ENCODE measurements at regions not wholly inside any gene's neighbourhood (a gene's known extent, or its start where the extent isn't known, plus 50 kb on each side); places are given as distances from the start of the nearest gene placed in this dataset.

GRCh38 chr16:51374346-51374745, 223.3 kb upstream of the SALL1 start:
- no peak overlapping the region for H3K4me3 ChIP-seq (ENCODE audit: low read depth in 1 of 5, low read length in 5 of 5)
- H3K4me1 ChIP-seq (ENCODE audit: control insufficient read depth in 5 of 5, insufficient read depth in 5 of 5, low read length in 5 of 5), result no peaks in the 10 kb centered on the region
- H3K9ac ChIP-seq (ENCODE audit: low read length in 5 of 5), result no peak overlapping the region
- H3K27me3 ChIP-seq (ENCODE audit: control insufficient read depth in 5 of 5, insufficient read depth in 4 of 5, low read length in 5 of 5), result no peaks in the 10 kb centered on the region
- no peaks in the 10 kb centered on the region for H3K36me3 ChIP-seq (ENCODE audit: control insufficient read depth in 5 of 5, insufficient read depth in 5 of 5, low read length in 5 of 5)
- no peak overlapping the region for H3K27ac ChIP-seq (ENCODE audit: low read depth, low read length)
- H3K9me3 ChIP-seq (ENCODE audit: control insufficient read depth in 5 of 5, low read length in 5 of 5), result no peaks in the 10 kb centered on the region

- Histone ChIP-seq H3K27me3 (ENCODE audit: control insufficient read depth in 5 of 5, insufficient read depth in 4 of 5, low read length in 5 of 5) (no peaks in the 10 kb centered on the region), H3K4me3 (ENCODE audit: low read depth in 1 of 5, low read length in 5 of 5) (no peak overlapping the region), H3K9ac (ENCODE audit: low read length in 5 of 5) (no peak overlapping the region), H3K36me3 (ENCODE audit: control insufficient read depth in 5 of 5, insufficient read depth in 5 of 5, low read length in 5 of 5) (no peaks in the 10 kb centered on the region), H3K27ac (ENCODE audit: low read depth, low read length) (no peak overlapping the region), H3K4me1 (ENCODE audit: control insufficient read depth in 5 of 5, insufficient read depth in 5 of 5, low read length in 5 of 5) (no peaks in the 10 kb centered on the region), H3K9me3 (ENCODE audit: control insufficient read depth in 5 of 5, low read length in 5 of 5) (no peaks in the 10 kb centered on the region)
These were observed 214.6 kb upstream of the SALL1 start for GRCh38 chr16:51365715-51366114.

GRCh38 chr16:51359141-51359955, 208.3 kb upstream of the SALL1 start:
- Histone ChIP-seq H3K27ac (ENCODE audit: low read depth, low read length) (no peak overlapping the region), H3K27me3 (ENCODE audit: control insufficient read depth in 5 of 5, insufficient read depth in 4 of 5, low read length in 5 of 5) (no peaks in the 10 kb centered on the region), H3K9me3 (ENCODE audit: control insufficient read depth in 5 of 5, low read length in 5 of 5) (no peaks in the 10 kb centered on the region), H3K4me3 (ENCODE audit: low read depth in 1 of 5, low read length in 5 of 5) (peak overlapping the region in 1 of 5 donors; percentile 15), H3K36me3 (ENCODE audit: control insufficient read depth in 5 of 5, insufficient read depth in 5 of 5, low read length in 5 of 5) (no peaks in the 10 kb centered on the region), H3K4me1 (ENCODE audit: control insufficient read depth in 5 of 5, insufficient read depth in 5 of 5, low read length in 5 of 5) (peaks cover 0 to 12% (median 11%) of the 10 kb centered on the region in 5 donors), H3K9ac (ENCODE audit: low read length in 5 of 5) (no peak overlapping the region)

GRCh38 chr16:51357839-51358238, 206.8 kb upstream of the SALL1 start:
- H3K9ac ChIP-seq (ENCODE audit: low read length in 5 of 5), result no peak overlapping the region
- no peaks in the 10 kb centered on the region for H3K9me3 ChIP-seq (ENCODE audit: control insufficient read depth in 5 of 5, low read length in 5 of 5)
- H3K36me3 ChIP-seq (ENCODE audit: control insufficient read depth in 5 of 5, insufficient read depth in 5 of 5, low read length in 5 of 5), result no peaks in the 10 kb centered on the region
- H3K27me3 ChIP-seq (ENCODE audit: control insufficient read depth in 5 of 5, insufficient read depth in 4 of 5, low read length in 5 of 5), result no peaks in the 10 kb centered on the region
- H3K27ac ChIP-seq (ENCODE audit: low read depth, low read length), result no peak overlapping the region
- peaks cover 0 to 12% (median 11%) of the 10 kb centered on the region in 5 donors for H3K4me1 ChIP-seq (ENCODE audit: control insufficient read depth in 5 of 5, insufficient read depth in 5 of 5, low read length in 5 of 5)
- no peak overlapping the region for H3K4me3 ChIP-seq (ENCODE audit: low read depth in 1 of 5, low read length in 5 of 5)

GRCh38 chr16:51355875-51356274, 204.8 kb upstream of the SALL1 start:
- H3K9ac ChIP-seq (ENCODE audit: low read length in 5 of 5), result no peak overlapping the region
- peaks cover 0 to 12% (median 11%) of the 10 kb centered on the region in 5 donors for H3K4me1 ChIP-seq (ENCODE audit: control insufficient read depth in 5 of 5, insufficient read depth in 5 of 5, low read length in 5 of 5)
- H3K4me3 ChIP-seq (ENCODE audit: low read depth in 1 of 5, low read length in 5 of 5), result no peak overlapping the region
- no peak overlapping the region for H3K27ac ChIP-seq (ENCODE audit: low read depth, low read length)
- H3K36me3 ChIP-seq (ENCODE audit: control insufficient read depth in 5 of 5, insufficient read depth in 5 of 5, low read length in 5 of 5), result no peaks in the 10 kb centered on the region
- H3K27me3 ChIP-seq (ENCODE audit: control insufficient read depth in 5 of 5, insufficient read depth in 4 of 5, low read length in 5 of 5), result no peaks in the 10 kb centered on the region
- no peaks in the 10 kb centered on the region for H3K9me3 ChIP-seq (ENCODE audit: control insufficient read depth in 5 of 5, low read length in 5 of 5)

GRCh38 chr16:51355195-51355594, 204.1 kb upstream of the SALL1 start:
- no peaks in the 10 kb centered on the region for H3K36me3 ChIP-seq (ENCODE audit: control insufficient read depth in 5 of 5, insufficient read depth in 5 of 5, low read length in 5 of 5)
- H3K9me3 ChIP-seq (ENCODE audit: control insufficient read depth in 5 of 5, low read length in 5 of 5), result no peaks in the 10 kb centered on the region
- no peak overlapping the region for H3K4me3 ChIP-seq (ENCODE audit: low read depth in 1 of 5, low read length in 5 of 5)
- no peaks in the 10 kb centered on the region for H3K27me3 ChIP-seq (ENCODE audit: control insufficient read depth in 5 of 5, insufficient read depth in 4 of 5, low read length in 5 of 5)
- H3K4me1 ChIP-seq (ENCODE audit: control insufficient read depth in 5 of 5, insufficient read depth in 5 of 5, low read length in 5 of 5), result peaks cover 0 to 12% (median 11%) of the 10 kb centered on the region in 5 donors
- no peak overlapping the region for H3K27ac ChIP-seq (ENCODE audit: low read depth, low read length)
- H3K9ac ChIP-seq (ENCODE audit: low read length in 5 of 5), result no peak overlapping the region

GRCh38 chr16:51353055-51353454, 202.0 kb upstream of the SALL1 start:
- H3K4me3 ChIP-seq (ENCODE audit: low read depth in 1 of 5, low read length in 5 of 5), result no peak overlapping the region
- no peaks in the 10 kb centered on the region for H3K27me3 ChIP-seq (ENCODE audit: control insufficient read depth in 5 of 5, insufficient read depth in 4 of 5, low read length in 5 of 5)
- H3K36me3 ChIP-seq (ENCODE audit: control insufficient read depth in 5 of 5, insufficient read depth in 5 of 5, low read length in 5 of 5), result no peaks in the 10 kb centered on the region
- H3K9ac ChIP-seq (ENCODE audit: low read length in 5 of 5), result no peak overlapping the region
- H3K4me1 ChIP-seq (ENCODE audit: control insufficient read depth in 5 of 5, insufficient read depth in 5 of 5, low read length in 5 of 5), result no peaks in the 10 kb centered on the region
- H3K27ac ChIP-seq (ENCODE audit: low read depth, low read length), result no peak overlapping the region
- H3K9me3 ChIP-seq (ENCODE audit: control insufficient read depth in 5 of 5, low read length in 5 of 5), result no peaks in the 10 kb centered on the region

- Histone ChIP-seq H3K9ac (ENCODE audit: low read length in 5 of 5) (no peak overlapping the region), H3K4me3 (ENCODE audit: low read depth in 1 of 5, low read length in 5 of 5) (no peak overlapping the region), H3K4me1 (ENCODE audit: control insufficient read depth in 5 of 5, insufficient read depth in 5 of 5, low read length in 5 of 5) (no peaks in the 10 kb centered on the region), H3K27ac (ENCODE audit: low read depth, low read length) (no peak overlapping the region), H3K36me3 (ENCODE audit: control insufficient read depth in 5 of 5, insufficient read depth in 5 of 5, low read length in 5 of 5) (no peaks in the 10 kb centered on the region), H3K27me3 (ENCODE audit: control insufficient read depth in 5 of 5, insufficient read depth in 4 of 5, low read length in 5 of 5) (no peaks in the 10 kb centered on the region), H3K9me3 (ENCODE audit: control insufficient read depth in 5 of 5, low read length in 5 of 5) (no peaks in the 10 kb centered on the region)
These were observed 198.6 kb upstream of the SALL1 start for GRCh38 chr16:51349626-51350025.

- Histone ChIP-seq H3K4me3 (ENCODE audit: low read depth in 1 of 5, low read length in 5 of 5) (no peak overlapping the region), H3K9me3 (ENCODE audit: control insufficient read depth in 5 of 5, low read length in 5 of 5) (no peaks in the 10 kb centered on the region), H3K4me1 (ENCODE audit: control insufficient read depth in 5 of 5, insufficient read depth in 5 of 5, low read length in 5 of 5) (no peaks in the 10 kb centered on the region), H3K27me3 (ENCODE audit: control insufficient read depth in 5 of 5, insufficient read depth in 4 of 5, low read length in 5 of 5) (no peaks in the 10 kb centered on the region), H3K36me3 (ENCODE audit: control insufficient read depth in 5 of 5, insufficient read depth in 5 of 5, low read length in 5 of 5) (no peaks in the 10 kb centered on the region), H3K9ac (ENCODE audit: low read length in 5 of 5) (no peak overlapping the region), H3K27ac (ENCODE audit: low read depth, low read length) (no peak overlapping the region)
These were observed 192.3 kb upstream of the SALL1 start for GRCh38 chr16:51343411-51343810.

- Histone ChIP-seq H3K4me3 (ENCODE audit: low read depth in 1 of 5, low read length in 5 of 5) (no peak overlapping the region), H3K4me1 (ENCODE audit: control insufficient read depth in 5 of 5, insufficient read depth in 5 of 5, low read length in 5 of 5) (no peaks in the 10 kb centered on the region), H3K27me3 (ENCODE audit: control insufficient read depth in 5 of 5, insufficient read depth in 4 of 5, low read length in 5 of 5) (no peaks in the 10 kb centered on the region), H3K9ac (ENCODE audit: low read length in 5 of 5) (no peak overlapping the region), H3K9me3 (ENCODE audit: control insufficient read depth in 5 of 5, low read length in 5 of 5) (no peaks in the 10 kb centered on the region), H3K36me3 (ENCODE audit: control insufficient read depth in 5 of 5, insufficient read depth in 5 of 5, low read length in 5 of 5) (no peaks in the 10 kb centered on the region), H3K27ac (ENCODE audit: low read depth, low read length) (no peak overlapping the region)
These were observed 190.1 kb upstream of the SALL1 start for GRCh38 chr16:51341204-51341603.

Data from subcutaneous abdominal adipose tissue (tissue), 5 donors.